ENCODE measurements at regions not wholly inside any gene's neighbourhood (a gene's known extent, or its start where the extent isn't known, plus 50 kb on each side); places are given as distances from the start of the nearest gene placed in this dataset.

- Histone ChIP-seq H3K36me3 (ENCODE audit: low read depth) (no peaks in the 10 kb centered on the region), H2AFZ (no peak overlapping the region), H3F3A (ENCODE audit: insufficient read depth, low read depth) (no peaks in the 10 kb centered on the region), H3K27ac (no peak overlapping the region), H3K27me3 (ENCODE audit: insufficient read depth, low read depth) (peaks cover 79% of the 10 kb centered on the region), H4K20me1 (ENCODE audit: insufficient read depth) (no peaks in the 10 kb centered on the region), H3K4me1 (replicated peaks; ENCODE audit: insufficient read depth) (no peaks in the 10 kb centered on the region), H3K9me2 (ENCODE audit: insufficient read depth) (no peaks in the 10 kb centered on the region), H3K4me2 (no peak overlapping the region), H3K79me2 (ENCODE audit: low read depth) (no peaks in the 10 kb centered on the region), H3K9me3 (ENCODE audit: insufficient read depth, low read depth) (no peaks in the 10 kb centered on the region), H3K4me3 (no peak overlapping the region)
- no peak for TF ChIP-seq CTCF (conservative IDR thresholded peaks at IDR 0.05)
- TF ChIP-seq EZH2 (IDR thresholded peaks at IDR 0.05; ENCODE audit: low read depth), result no peak
- no peak for DNase-seq
- ChIA-PET POLR2A (ENCODE audit: unreplicated experiment) (no interaction called here), CTCF (no interaction called here)
- no TSS peak for BruUV-seq (replicated peaks)
- intact Hi-C loops (cut with micrococcal nuclease; ENCODE audit: unreplicated experiment), result no loop called here
Observed at GRCh38 chr9:135033487-135033886, 54.0 kb upstream of the OLFM1 start.

GRCh38 chr9:135034106-135034505 is 53.4 kb upstream of the OLFM1 start:
- no peaks in the 10 kb centered on the region for H4K20me1 ChIP-seq (ENCODE audit: insufficient read depth)
- TF ChIP-seq CTCF (conservative IDR thresholded peaks at IDR 0.05) (no peak), EZH2 (IDR thresholded peaks at IDR 0.05; ENCODE audit: low read depth) (no peak)
- BruUV-seq (replicated peaks), result no TSS peak
- H3K9me3 ChIP-seq (ENCODE audit: insufficient read depth, low read depth), result no peaks in the 10 kb centered on the region
- intact Hi-C loops (cut with micrococcal nuclease; ENCODE audit: unreplicated experiment), result no loop called here
- no peak for DNase-seq
- H3K27ac ChIP-seq, result no peak overlapping the region
- H3K9me2 ChIP-seq (ENCODE audit: insufficient read depth), result no peaks in the 10 kb centered on the region
- no peak overlapping the region for H3K4me2 ChIP-seq
- no peaks in the 10 kb centered on the region for H3K36me3 ChIP-seq (ENCODE audit: low read depth)
- H3K79me2 ChIP-seq (ENCODE audit: low read depth), result no peaks in the 10 kb centered on the region
- ChIA-PET POLR2A (ENCODE audit: unreplicated experiment) (no interaction called here), CTCF (no interaction called here)
- no peaks in the 10 kb centered on the region for H3K4me1 ChIP-seq (replicated peaks; ENCODE audit: insufficient read depth)
- no peaks in the 10 kb centered on the region for H3F3A ChIP-seq (ENCODE audit: insufficient read depth, low read depth)
- H3K27me3 ChIP-seq (ENCODE audit: insufficient read depth, low read depth), result peaks cover 80% of the 10 kb centered on the region
- no peak overlapping the region for H3K4me3 ChIP-seq
- no peak overlapping the region for H2AFZ ChIP-seq

- TF ChIP-seq EZH2 (IDR thresholded peaks at IDR 0.05; ENCODE audit: low read depth) (no peak), CTCF (conservative IDR thresholded peaks at IDR 0.05) (no peak)
- H4K20me1 ChIP-seq (ENCODE audit: insufficient read depth), result no peaks in the 10 kb centered on the region
- H3K79me2 ChIP-seq (ENCODE audit: low read depth), result no peaks in the 10 kb centered on the region
- ChIA-PET CTCF (no interaction called here), POLR2A (ENCODE audit: unreplicated experiment) (no interaction called here)
- H3K36me3 ChIP-seq (ENCODE audit: low read depth), result no peaks in the 10 kb centered on the region
- peaks cover 82% of the 10 kb centered on the region for H3K27me3 ChIP-seq (ENCODE audit: insufficient read depth, low read depth)
- no peak for DNase-seq
- no peak overlapping the region for H3K4me3 ChIP-seq
- H3K4me2 ChIP-seq, result no peak overlapping the region
- H3K9me2 ChIP-seq (ENCODE audit: insufficient read depth), result no peaks in the 10 kb centered on the region
- no peak overlapping the region for H3K27ac ChIP-seq
- H3F3A ChIP-seq (ENCODE audit: insufficient read depth, low read depth), result no peaks in the 10 kb centered on the region
- H3K4me1 ChIP-seq (replicated peaks; ENCODE audit: insufficient read depth), result no peaks in the 10 kb centered on the region
- H3K9me3 ChIP-seq (ENCODE audit: insufficient read depth, low read depth), result no peaks in the 10 kb centered on the region
- BruUV-seq (replicated peaks), result no TSS peak
- no peak overlapping the region for H2AFZ ChIP-seq
- intact Hi-C loops (cut with micrococcal nuclease; ENCODE audit: unreplicated experiment), result no loop called here
Observed at GRCh38 chr9:135035781-135036760, 51.4 kb upstream of the OLFM1 start.

Measured in PC-9 (cell line).